ENCODE measurements at regions not wholly inside any gene's neighbourhood (a gene's known extent, or its start where the extent isn't known, plus 50 kb on each side); places are given as distances from the start of the nearest gene placed in this dataset.
"Not testable (repeated sequence)": the region's sequence is repeated elsewhere in the genome, so short reads cannot be mapped to it uniquely, and the experiment has no call there.

DNA sequence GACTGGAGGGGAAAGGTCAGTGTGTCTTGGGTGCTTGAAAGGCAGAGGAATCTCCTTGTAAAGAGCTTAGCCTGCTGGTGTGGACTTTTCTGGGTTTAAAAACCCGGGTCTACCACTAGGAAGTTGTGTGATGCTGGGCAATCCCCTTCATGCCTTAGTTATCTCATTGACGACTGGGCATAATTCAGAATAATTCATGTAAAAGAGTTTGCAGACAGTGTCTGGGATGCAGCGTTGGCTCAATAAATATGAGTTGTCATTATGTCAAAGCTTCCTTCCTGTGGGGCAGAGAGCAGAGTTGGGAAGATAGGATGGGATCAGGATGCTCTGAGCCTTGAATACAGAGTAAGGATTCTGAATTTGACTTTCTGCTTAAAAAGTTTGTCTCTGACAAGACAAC lies 196.4 kb downstream of the ADRA2A start:
- no peak for DNase-seq

DNA sequence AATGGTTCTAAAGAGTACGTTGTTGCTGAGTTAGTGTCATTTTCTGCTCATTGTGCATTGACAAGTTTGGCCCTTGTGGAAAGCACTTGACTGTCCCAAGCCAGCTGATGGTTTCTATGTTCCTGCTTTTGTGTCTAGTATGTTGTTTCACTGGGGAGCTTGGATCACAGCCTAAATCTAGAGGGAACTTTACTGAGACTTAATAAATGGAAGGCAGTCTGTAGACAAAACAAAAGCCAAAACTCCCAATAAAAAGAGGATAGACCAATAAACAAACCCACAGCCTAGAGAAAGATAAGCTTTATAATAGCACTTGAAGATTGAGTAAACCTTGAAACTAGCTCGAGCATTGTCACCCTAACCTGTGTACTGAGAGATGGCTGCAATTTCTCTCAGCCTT lies 196.8 kb downstream of the ADRA2A start:
- no peak for DNase-seq

GRCh38 chr10:111275091-111275490 lies 198.3 kb downstream of the ADRA2A start:
- DNase-seq = no peak

GRCh38 chr10:111277661-111278060 lies 200.8 kb downstream of the ADRA2A start:
- no peak for DNase-seq

- no peak for DNase-seq
Measured at GRCh38 chr10:111278266-111278665, 201.4 kb downstream of the ADRA2A start.

DNA sequence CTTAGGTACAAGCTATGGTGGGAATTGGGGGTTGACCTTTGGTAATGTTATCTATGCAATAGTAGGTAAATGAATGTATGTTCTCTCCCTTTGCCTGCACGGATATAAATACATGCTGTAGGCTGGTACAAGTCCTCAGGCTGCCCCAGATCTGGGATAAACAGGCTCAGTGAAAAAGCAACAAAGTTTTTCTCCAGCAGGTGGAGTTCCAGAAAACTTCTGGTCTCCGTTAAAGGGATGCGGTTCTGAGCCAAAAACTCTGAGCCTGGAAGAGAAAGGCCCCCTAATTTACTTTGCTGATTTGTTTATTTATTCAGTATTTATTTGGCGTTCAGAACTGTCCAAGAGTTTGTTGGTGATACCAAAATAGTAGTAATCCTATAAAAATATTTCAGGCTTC lies 204.7 kb downstream of the ADRA2A start:
- DNase-seq = no peak

DNA sequence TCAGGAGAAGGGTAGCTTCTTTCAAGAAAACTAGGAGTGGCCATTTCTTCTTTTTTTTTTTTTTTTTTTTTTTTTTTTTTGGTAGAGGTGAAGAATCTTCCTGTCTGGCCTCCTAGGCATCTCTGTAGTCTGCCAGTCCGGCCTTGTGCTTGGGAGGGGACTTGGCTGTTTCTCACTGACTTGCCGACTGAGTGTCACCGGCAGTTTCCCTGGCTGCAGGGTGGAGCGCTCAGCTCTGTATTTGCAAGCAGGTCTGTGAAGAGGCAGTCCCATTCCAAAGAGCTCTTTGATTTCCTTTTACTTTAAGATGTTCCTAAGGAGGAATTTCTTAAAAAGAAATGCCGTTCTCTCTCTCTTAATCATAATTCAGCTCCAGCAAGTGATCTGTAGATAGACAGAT lies 212.6 kb downstream of the ADRA2A start:
- DNase-seq = no peak

- DNase-seq = no peak
Measured at GRCh38 chr10:111290649-111291048, 213.8 kb downstream of the ADRA2A start.

- no peak for DNase-seq
Measured at GRCh38 chr10:111295788-111296187, 219.0 kb downstream of the ADRA2A start.

- DNase-seq = no peak
Measured at GRCh38 chr10:111297351-111297848, 220.6 kb downstream of the ADRA2A start.

GRCh38 chr10:111298031-111298430 lies 221.2 kb downstream of the ADRA2A start:
- no peak for DNase-seq

- no peak for DNase-seq
Measured at GRCh38 chr10:111299037-111299436, 222.2 kb downstream of the ADRA2A start.

- no peak for DNase-seq
Measured at GRCh38 chr10:111303887-111304286, 227.1 kb downstream of the ADRA2A start.

GRCh38 chr10:111316722-111317212 lies 239.9 kb downstream of the ADRA2A start:
- DNase-seq = no peak

GRCh38 chr10:111319866-111320265 lies 243.0 kb downstream of the ADRA2A start:
- DNase-seq = no peak

- no peak for DNase-seq
Measured at GRCh38 chr10:111323389-111323966, 246.6 kb downstream of the ADRA2A start.

DNA sequence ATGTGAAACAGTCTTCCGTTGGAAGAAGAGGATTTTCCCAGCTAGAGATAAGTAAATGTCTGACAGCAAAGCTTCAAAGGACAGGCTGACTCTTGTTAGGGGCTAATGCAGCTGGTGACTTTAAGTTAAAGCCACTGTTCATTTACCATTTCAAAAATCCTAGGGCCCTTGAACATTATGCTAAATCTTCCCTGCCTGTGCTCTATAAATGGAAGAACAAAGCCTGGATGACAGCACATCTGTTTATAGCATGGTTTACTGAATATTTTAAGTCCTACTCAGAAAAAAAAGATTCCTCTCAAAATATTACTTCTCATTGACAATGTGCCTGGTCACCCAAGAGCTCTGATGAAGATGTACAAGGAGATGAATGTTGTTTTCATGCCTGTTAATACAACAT lies 255.3 kb downstream of the ADRA2A start:
- not testable (repeated sequence) for DNase-seq

- DNase-seq = no peak
Measured at GRCh38 chr10:111335826-111336225, 259.0 kb downstream of the ADRA2A start.

DNA sequence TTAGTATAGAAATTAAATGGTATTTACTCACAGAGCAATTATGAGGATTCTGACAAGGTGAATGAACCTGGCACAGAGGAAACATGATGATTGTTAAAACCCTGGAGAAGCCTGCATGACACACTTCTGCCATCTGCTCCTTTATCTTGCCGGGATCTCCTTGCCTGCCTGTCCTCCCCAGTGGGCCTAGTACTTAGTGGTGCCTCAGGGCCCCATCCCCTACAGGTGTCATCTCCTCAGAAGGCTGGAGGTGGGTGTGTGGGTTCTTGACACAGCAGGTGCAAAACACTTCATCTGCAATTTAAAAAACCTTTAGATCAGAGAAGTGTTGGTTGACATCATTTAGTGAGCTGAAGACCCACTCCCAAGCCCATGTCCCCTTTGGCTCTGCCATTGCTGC lies 261.2 kb downstream of the ADRA2A start:
- no peak for DNase-seq

GRCh38 chr10:111338805-111339204 lies 262.0 kb downstream of the ADRA2A start:
- no peak for DNase-seq

GRCh38 chr10:111344804-111345203 lies 268.0 kb downstream of the ADRA2A start:
- no peak for DNase-seq

DNA sequence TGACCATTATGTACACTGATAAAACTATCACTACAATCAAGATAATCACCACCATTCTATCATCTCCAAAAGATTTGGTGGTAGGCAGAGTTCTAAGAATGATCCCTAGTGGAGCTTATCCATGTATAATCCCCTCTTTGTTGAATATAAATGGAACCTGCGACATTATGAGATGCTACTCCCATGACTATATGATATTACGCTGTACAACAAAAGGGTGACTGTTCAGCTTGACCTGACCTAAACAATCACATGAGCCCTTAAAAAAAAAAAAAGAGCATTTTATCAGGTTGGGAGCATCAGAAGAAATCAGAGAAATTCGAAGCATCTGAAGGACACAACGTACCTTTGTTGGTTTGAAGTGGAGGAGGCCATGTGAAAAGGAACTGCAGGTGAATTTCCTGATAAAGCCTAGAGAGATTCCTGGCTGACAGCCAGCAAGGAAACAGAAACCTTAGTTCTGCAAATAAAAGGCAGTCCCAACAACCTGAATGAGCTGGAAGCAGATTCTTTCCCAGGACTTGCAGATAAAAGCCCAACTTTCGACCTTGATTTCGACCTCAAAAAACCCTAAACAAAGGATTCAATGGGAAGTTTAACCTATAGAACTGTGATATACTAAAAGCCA lies 270.7 kb downstream of the ADRA2A start:
- no peak for DNase-seq

GRCh38 chr10:111348076-111348475 lies 271.2 kb downstream of the ADRA2A start:
- DNase-seq = no peak

GRCh38 chr10:111354859-111355258 lies 278.0 kb downstream of the ADRA2A start:
- DNase-seq = no peak

- no peak for DNase-seq
Measured at GRCh38 chr10:111356571-111356970, 279.7 kb downstream of the ADRA2A start.

Data from activated gamma-delta T cell treated with Interleukin-2 at 50 U/mL for 16 hours (primary cell).